ENCODE measurements at regions not wholly inside any gene's neighbourhood (a gene's known extent, or its start where the extent isn't known, plus 50 kb on each side); places are given as distances from the start of the nearest gene placed in this dataset.

- no peak for TF ChIP-seq SIN3A (IDR thresholded peaks at IDR 0.05; ENCODE audit: borderline replicate concordance, insufficient read depth, low read depth, low read length)
- no peak for TF ChIP-seq REST (IDR thresholded peaks at IDR 0.05; ENCODE audit: insufficient read depth in 1 of 2, low read depth in 2 of 2, low read length in 1 of 2)
- TF ChIP-seq TCF7L2 (IDR thresholded peaks at IDR 0.05; ENCODE audit: low read depth, low read length) = no peak
- no peak for TF ChIP-seq POLR2AphosphoS5 (IDR thresholded peaks at IDR 0.05; ENCODE audit: low read depth, low read length)
- TF ChIP-seq, protein P1, sequence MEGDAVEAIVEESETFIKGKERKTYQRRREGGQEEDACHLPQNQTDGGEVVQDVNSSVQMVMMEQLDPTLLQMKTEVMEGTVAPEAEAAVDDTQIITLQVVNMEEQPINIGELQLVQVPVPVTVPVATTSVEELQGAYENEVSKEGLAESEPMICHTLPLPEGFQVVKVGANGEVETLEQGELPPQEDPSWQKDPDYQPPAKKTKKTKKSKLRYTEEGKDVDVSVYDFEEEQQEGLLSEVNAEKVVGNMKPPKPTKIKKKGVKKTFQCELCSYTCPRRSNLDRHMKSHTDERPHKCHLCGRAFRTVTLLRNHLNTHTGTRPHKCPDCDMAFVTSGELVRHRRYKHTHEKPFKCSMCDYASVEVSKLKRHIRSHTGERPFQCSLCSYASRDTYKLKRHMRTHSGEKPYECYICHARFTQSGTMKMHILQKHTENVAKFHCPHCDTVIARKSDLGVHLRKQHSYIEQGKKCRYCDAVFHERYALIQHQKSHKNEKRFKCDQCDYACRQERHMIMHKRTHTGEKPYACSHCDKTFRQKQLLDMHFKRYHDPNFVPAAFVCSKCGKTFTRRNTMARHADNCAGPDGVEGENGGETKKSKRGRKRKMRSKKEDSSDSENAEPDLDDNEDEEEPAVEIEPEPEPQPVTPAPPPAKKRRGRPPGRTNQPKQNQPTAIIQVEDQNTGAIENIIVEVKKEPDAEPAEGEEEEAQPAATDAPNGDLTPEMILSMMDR (IDR thresholded peaks at IDR 0.05) = no peak
- in situ Hi-C loops (cut with HindIII; ENCODE audit: low pct_unique_long_range_greater_than_20kb, low sequenced_read_pairs) = no loop called here
- H3K36me3 ChIP-seq (ENCODE audit: control insufficient read depth, insufficient read depth, low read length) = no peaks in the 10 kb centered on the region
- ATAC-seq = no peak
- H3K27me3 ChIP-seq (ENCODE audit: control insufficient read depth, insufficient read depth, low read length) = no peaks in the 10 kb centered on the region
- ChIA-PET CTCF (no interaction called here), POLR2A (no interaction called here)
- H3K9me3 ChIP-seq (ENCODE audit: control insufficient read depth, insufficient read depth, low read depth, low read length) = peaks cover 20% of the 10 kb centered on the region; the same call in 1 of the 2 replicates
- H3K4me3 ChIP-seq (ENCODE audit: low read depth in 2 of 2, low read length in 2 of 2) = no peak overlapping the region
- no TSS peak for BruUV-seq (replicated peaks)
- H3K4me1 ChIP-seq (ENCODE audit: control insufficient read depth, insufficient read depth, low read length) = peaks cover 5% of the 10 kb centered on the region
- peak overlapping the region; percentile 80; the same call in 1 of the 2 replicates for H3K27ac ChIP-seq (ENCODE audit: low read length)
- no peak for DNase-seq (ENCODE audit: low read depth, low spot score)
- intact Hi-C loops (cut with micrococcal nuclease; ENCODE audit: unreplicated experiment) = no loop called here
These were observed 745.6 kb upstream of the ZNF608 start for GRCh38 chr5:125491986-125492492.

DNA sequence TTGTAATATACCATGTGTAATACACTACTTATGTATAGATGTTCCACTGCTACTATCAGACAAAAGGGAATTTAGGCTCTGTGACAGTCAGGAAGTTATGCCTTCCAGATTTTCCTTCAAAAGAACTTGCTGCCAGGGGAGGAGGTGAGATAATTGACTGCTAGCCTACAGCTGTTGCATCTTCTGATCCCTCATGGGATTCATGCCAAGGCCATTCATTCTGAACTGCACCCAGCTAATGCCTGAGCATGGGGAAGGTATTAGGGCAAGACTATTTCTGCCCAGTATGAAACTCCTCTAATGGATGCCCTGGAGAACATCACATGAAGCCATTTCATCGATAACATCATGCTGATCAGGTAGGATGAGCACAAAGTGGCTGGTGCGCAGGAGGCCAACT is 746.5 kb upstream of the ZNF608 start:
- Histone ChIP-seq H3K4me1 (ENCODE audit: control insufficient read depth, insufficient read depth, low read length) (peaks cover under 1% of the 10 kb centered on the region; the same call in 1 of the 2 replicates), H3K27ac (ENCODE audit: low read length) (peak overlapping the region; percentile 80), H3K4me3 (ENCODE audit: low read depth in 2 of 2, low read length in 2 of 2) (no peak overlapping the region), H3K27me3 (ENCODE audit: control insufficient read depth, insufficient read depth, low read length) (no peaks in the 10 kb centered on the region), H3K36me3 (ENCODE audit: control insufficient read depth, insufficient read depth, low read length) (no peaks in the 10 kb centered on the region), H3K9me3 (ENCODE audit: control insufficient read depth, insufficient read depth, low read depth, low read length) (peaks cover 20% of the 10 kb centered on the region; the same call in 1 of the 2 replicates)
- no peak for ATAC-seq
- TF ChIP-seq TCF7L2 (IDR thresholded peaks at IDR 0.05; ENCODE audit: low read depth, low read length) (no peak), SIN3A (IDR thresholded peaks at IDR 0.05; ENCODE audit: borderline replicate concordance, insufficient read depth, low read depth, low read length) (no peak), REST (IDR thresholded peaks at IDR 0.05; ENCODE audit: insufficient read depth in 1 of 2, low read depth in 2 of 2, low read length in 1 of 2) (no peak), POLR2AphosphoS5 (IDR thresholded peaks at IDR 0.05; ENCODE audit: low read depth, low read length) (no peak)
- TF ChIP-seq, protein P1 (IDR thresholded peaks at IDR 0.05) = no peak
- DNase-seq (ENCODE audit: low read depth, low spot score) = no peak
- intact Hi-C loops (cut with micrococcal nuclease; ENCODE audit: unreplicated experiment) (no loop called here), in situ Hi-C loops (cut with HindIII; ENCODE audit: low pct_unique_long_range_greater_than_20kb, low sequenced_read_pairs) (no loop called here)
- BruUV-seq (replicated peaks) = no TSS peak
- POLR2A ChIA-PET = interaction anchor here (0.5 kb wide), 1 partner anchor 746 kb away, joined by 3 read pairs; the partner anchor contains the start of gene ZNF608
- CTCF ChIA-PET = no interaction called here
